Trophoblast cell (in vitro differentiated cells and primary cell): ENCODE measurements at regions not wholly inside any gene's neighbourhood (a gene's known extent, or its start where the extent isn't known, plus 50 kb on each side); places are given as distances from the start of the nearest gene placed in this dataset.
"Not testable (repeated sequence)": the region's sequence is repeated elsewhere in the genome, so short reads cannot be mapped to it uniquely, and the experiment has no call there.

Source experiments
- DNase-seq, 2 donors: peaks; one replicate each; pipeline ENCODE4 v3.0.0-alpha.2; 2016
- H2AFZ ChIP-seq: 2 replicates; pipeline ENCODE4 v1.6.1; 2013; ENCODE audit warnings: low read length, moderate library complexity, mild to moderate bottlenecking; ENCODE audit not compliant: insufficient read depth, poor library complexity
- H2AK5ac ChIP-seq: 2 replicates; pipeline ENCODE4 v1.6.1; 2013; ENCODE audit warnings: mild to moderate bottlenecking, low read length
- H2BK120ac ChIP-seq: 2 replicates; pipeline ENCODE4 v1.6.1; 2013; ENCODE audit warnings: low read length, mild to moderate bottlenecking, moderate library complexity; ENCODE audit not compliant: insufficient read depth, poor library complexity
- H2BK12ac ChIP-seq: 2 replicates; pipeline ENCODE4 v1.6.1; 2013; ENCODE audit warnings: mild to moderate bottlenecking, low read length, moderate library complexity
- H2BK5ac ChIP-seq: 2 replicates; pipeline ENCODE4 v1.6.1; 2013; ENCODE audit warnings: low read length, low read depth, moderate library complexity, mild to moderate bottlenecking; ENCODE audit not compliant: poor library complexity
- H3K14ac ChIP-seq: 2 replicates; pipeline ENCODE4 v1.6.1; 2013; ENCODE audit warnings: mild to moderate bottlenecking, low read length
- H3K18ac ChIP-seq: 2 replicates; pipeline ENCODE4 v1.6.1; 2013; ENCODE audit warnings: mild to moderate bottlenecking, low read length
- H3K23ac ChIP-seq: 2 replicates; pipeline ENCODE4 v1.6.1; 2013; ENCODE audit warnings: low read length
- H3K27ac ChIP-seq: 2 replicates; pipeline ENCODE4 v1.5.1; 2013; ENCODE audit warnings: low read depth, mild to moderate bottlenecking, inconsistent platforms, low read length, moderate library complexity
- H3K27me3 ChIP-seq: 2 replicates; pipeline ENCODE4 v1.6.1; 2013; ENCODE audit warnings: inconsistent platforms, mild to moderate bottlenecking, low read length, moderate library complexity; ENCODE audit not compliant: insufficient read depth
- H3K36me3 ChIP-seq, 2 experiments: 1 replicate in 1 of 2; 2 replicates in 1 of 2; pipeline ENCODE4 v1.6.1; 2013; ENCODE audit warnings: low read length in 2 of 2, mild to moderate bottlenecking in 2 of 2, moderate library complexity in 1 of 2; ENCODE audit not compliant: insufficient read depth in 2 of 2, control insufficient read depth in 1 of 2
- H3K4ac ChIP-seq: 2 replicates; pipeline ENCODE4 v1.6.1; 2013; ENCODE audit warnings: low read depth, mild to moderate bottlenecking, low read length, moderate library complexity
- H3K4me1 ChIP-seq, 2 experiments: 1 replicate in 1 of 2; 2 replicates in 1 of 2; pipeline ENCODE4 v1.6.1; 2013; ENCODE audit warnings: low read length in 2 of 2, mild to moderate bottlenecking in 2 of 2, moderate library complexity in 1 of 2; ENCODE audit not compliant: insufficient read depth in 2 of 2, control insufficient read depth in 1 of 2
- H3K4me2 ChIP-seq: 2 replicates; pipeline ENCODE4 v1.6.1; 2013; ENCODE audit warnings: inconsistent platforms, mild to moderate bottlenecking, low read length, moderate library complexity
- H3K4me3 ChIP-seq: 2 replicates; pipeline ENCODE4 v1.5.1; 2013; ENCODE audit warnings: mild to moderate bottlenecking, low read depth, low read length, inconsistent platforms
- H3K79me1 ChIP-seq: one replicate; pipeline ENCODE4 v1.6.1; 2013; ENCODE audit warnings: low read length
- H3K79me2 ChIP-seq: 2 replicates; pipeline ENCODE4 v1.6.1; 2013; ENCODE audit warnings: low read length, mild to moderate bottlenecking; ENCODE audit not compliant: control insufficient read depth, insufficient read depth, poor library complexity
- H3K9ac ChIP-seq: 2 replicates; pipeline ENCODE4 v1.6.1; 2013; ENCODE audit warnings: mild to moderate bottlenecking, low read length
- H3K9me3 ChIP-seq: 2 replicates; pipeline ENCODE4 v1.6.1; 2013; ENCODE audit warnings: low read depth, mild to moderate bottlenecking, control low read depth, inconsistent platforms, low read length; ENCODE audit not compliant: insufficient read depth
- H4K12ac ChIP-seq: 2 replicates; pipeline ENCODE4 v1.6.1; 2013; ENCODE audit warnings: low read depth, mild to moderate bottlenecking, low read length, moderate library complexity
- H4K8ac ChIP-seq: 2 replicates; pipeline ENCODE4 v1.6.1; 2013; ENCODE audit warnings: low read depth, mild to moderate bottlenecking, low read length, moderate library complexity
- H4K91ac ChIP-seq: one replicate; pipeline ENCODE4 v1.6.1; 2013; ENCODE audit warnings: low read depth, mild to moderate bottlenecking, low read length, moderate library complexity
- WGBS: extraction: QIAGEN DNeasy Blood & Tissue Kit; methylation state at CpG from one replicate; pipeline ENCODE4 v1.1.7; 2013; ENCODE audit warnings: missing lambda C conversion rate; ENCODE audit not compliant: insufficient read length, insufficient coverage; ENCODE audit errors: extremely low coverage; 5-methylcytosine and 5-hydroxymethylcytosine counted together

DNA sequence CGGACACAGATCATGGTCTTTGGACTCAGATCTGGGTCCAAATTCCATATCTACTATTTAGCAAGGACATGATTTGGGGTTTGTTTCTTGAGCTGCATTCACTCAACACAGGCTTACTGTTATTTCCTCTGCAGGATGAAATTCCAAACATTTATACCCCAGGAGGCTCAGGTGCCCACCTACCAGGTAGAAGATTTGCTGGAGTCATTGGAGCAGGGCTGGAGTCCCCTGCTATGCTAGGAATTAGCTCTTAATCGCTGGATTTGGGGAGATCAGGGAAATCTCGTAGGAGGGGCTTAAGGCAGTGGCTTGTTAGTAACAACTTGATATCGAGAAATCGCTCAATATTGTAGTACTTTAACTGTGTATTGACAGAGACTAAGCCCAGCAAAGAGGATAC is 193.0 kb downstream of the IL20RB start:
- H3K36me3 ChIP-seq = no peaks in the 10 kb centered on the region
- no peak overlapping the region for H3K9ac ChIP-seq
- no peak overlapping the region for H2BK120ac ChIP-seq
- no peak overlapping the region for H3K4me2 ChIP-seq
- H4K91ac ChIP-seq = no peak overlapping the region
- H3K9me3 ChIP-seq = no peaks in the 10 kb centered on the region
- H3K14ac ChIP-seq = no peak overlapping the region
- H4K12ac ChIP-seq = no peak overlapping the region
- H2AFZ ChIP-seq = no peak overlapping the region
- H4K8ac ChIP-seq = no peak overlapping the region
- H2AK5ac ChIP-seq = no peak overlapping the region
- H2BK12ac ChIP-seq = no peak overlapping the region
- DNase-seq = no peak
- H2BK5ac ChIP-seq = no peak overlapping the region
- no peak overlapping the region for H3K4me3 ChIP-seq
- H3K23ac ChIP-seq = no peak overlapping the region
- H3K79me1 ChIP-seq = no peaks in the 10 kb centered on the region
- no peak overlapping the region for H3K4ac ChIP-seq
- no peaks in the 10 kb centered on the region for H3K27me3 ChIP-seq
- H3K79me2 ChIP-seq = no peaks in the 10 kb centered on the region
- no peak overlapping the region for H3K27ac ChIP-seq
- no CpG with 5 or more reads among the region's 5 CpGs for WGBS
- no peaks in the 10 kb centered on the region for H3K4me1 ChIP-seq
- H3K18ac ChIP-seq = no peak overlapping the region

DNA sequence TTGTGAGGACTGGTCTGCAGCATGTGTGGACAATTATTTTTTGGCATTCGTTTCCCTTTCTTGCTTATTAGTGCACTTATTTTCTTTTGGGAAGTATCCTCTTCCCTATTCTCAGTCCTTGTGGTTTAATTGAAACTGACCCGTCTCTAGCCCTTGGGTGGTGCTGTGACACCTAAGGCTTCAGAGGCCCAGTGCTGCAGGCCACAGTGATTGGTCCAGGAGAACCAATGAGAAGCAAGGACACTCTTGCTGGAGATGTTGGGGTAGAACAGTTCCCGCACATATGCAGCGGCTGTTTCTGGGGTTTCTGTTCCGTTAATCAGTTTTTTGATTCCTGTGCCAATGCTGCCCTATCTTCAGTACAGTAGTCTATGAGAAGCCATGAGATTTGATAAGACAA is 195.3 kb downstream of the IL20RB start:
- not testable (repeated sequence) for H3K27me3 ChIP-seq, H2BK120ac ChIP-seq, H4K8ac ChIP-seq, H2BK12ac ChIP-seq, H2AK5ac ChIP-seq, H3K79me2 ChIP-seq, H4K12ac ChIP-seq, H3K4ac ChIP-seq, H2BK5ac ChIP-seq, H3K4me3 ChIP-seq, H3K4me1 ChIP-seq, H3K9me3 ChIP-seq, H3K27ac ChIP-seq, H3K79me1 ChIP-seq, H3K36me3 ChIP-seq, H3K9ac ChIP-seq, H3K23ac ChIP-seq, H2AFZ ChIP-seq, H3K14ac ChIP-seq, H4K91ac ChIP-seq, H3K4me2 ChIP-seq, H3K18ac ChIP-seq
- peak in 1 of 2 donors; percentile 27 for DNase-seq
- no CpG with 5 or more reads among the region's 5 CpGs for WGBS

DNA sequence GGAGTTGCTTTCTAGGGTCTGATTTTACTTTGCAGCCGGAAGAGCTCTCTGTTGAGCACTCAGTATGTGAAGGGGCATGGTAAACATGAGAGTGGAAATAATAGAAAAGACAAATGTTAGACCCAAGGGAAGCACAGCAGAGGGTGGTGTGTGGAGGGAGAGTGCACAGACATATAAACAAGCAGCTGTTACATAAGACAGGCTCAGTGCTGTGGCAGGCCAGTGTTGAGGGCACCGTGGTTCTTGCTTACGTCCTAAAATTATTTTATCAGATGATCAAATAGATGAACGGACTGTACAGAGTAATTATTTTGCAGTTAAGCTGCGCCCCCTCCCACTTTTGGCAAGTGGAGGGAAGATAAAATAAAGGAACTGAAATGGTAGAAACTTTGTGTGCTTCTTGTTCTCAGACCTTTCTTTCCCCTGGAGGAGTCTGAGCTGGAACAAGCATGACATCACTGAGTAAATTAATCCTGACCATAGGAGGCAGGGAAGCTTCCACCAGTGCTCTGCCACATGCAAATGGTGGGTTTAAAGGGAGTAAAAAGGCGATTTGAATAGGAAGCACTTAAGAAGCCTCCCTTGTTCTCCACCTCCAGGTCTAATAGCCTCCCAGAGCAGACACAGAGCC is 205.6 kb downstream of the IL20RB start:
- Histone ChIP-seq H3K9ac (no peak overlapping the region), H3K4me2 (peak overlapping the region; percentile 25), H3K9me3 (no peaks in the 10 kb centered on the region), H4K91ac (no peak overlapping the region), H2BK120ac (no peak overlapping the region), H3K79me1 (no peaks in the 10 kb centered on the region), H2BK5ac (no peak overlapping the region), H3K79me2 (no peaks in the 10 kb centered on the region), H3K27me3 (no peaks in the 10 kb centered on the region), H3K4me3 (no peak overlapping the region), H3K36me3 (no peaks in the 10 kb centered on the region), H3K4me1 (peaks cover 0 to 3% of the 10 kb centered on the region in 2 experiments), H2BK12ac (no peak overlapping the region), H3K4ac (no peak overlapping the region), H3K27ac (no peak overlapping the region), H3K23ac (no peak overlapping the region), H3K14ac (no peak overlapping the region), H4K12ac (no peak overlapping the region), H2AK5ac (no peak overlapping the region), H2AFZ (no peak overlapping the region), H3K18ac (no peak overlapping the region), H4K8ac (no peak overlapping the region)
- no peak for DNase-seq
- WGBS = no CpG with 5 or more reads among the region's 6 CpGs

DNA sequence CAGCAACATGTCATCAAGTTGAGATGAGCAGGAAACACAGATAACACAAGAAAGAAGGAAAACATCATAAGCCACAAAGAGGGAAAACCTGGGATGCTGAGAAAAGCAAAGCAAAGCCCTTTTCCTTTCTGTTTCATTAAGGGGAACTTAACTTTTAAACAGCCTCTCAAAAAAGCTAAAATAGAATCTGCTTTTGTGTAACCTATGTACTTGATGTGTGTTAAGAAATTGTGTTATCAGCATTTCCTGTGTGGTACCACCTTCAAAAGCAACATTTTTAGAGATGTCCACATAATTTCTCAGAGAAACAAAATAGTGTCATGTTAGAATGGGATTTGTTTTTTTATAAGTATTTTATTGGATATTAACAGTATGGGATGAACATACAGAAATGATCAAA is 206.2 kb downstream of the IL20RB start:
- Histone ChIP-seq H3K18ac (no peak overlapping the region), H4K12ac (no peak overlapping the region), H4K8ac (no peak overlapping the region), H3K4ac (no peak overlapping the region), H3K27ac (no peak overlapping the region), H3K79me1 (no peaks in the 10 kb centered on the region), H2BK120ac (no peak overlapping the region), H2AK5ac (no peak overlapping the region), H3K4me1 (peaks cover 0 to 3% of the 10 kb centered on the region in 2 experiments), H3K23ac (no peak overlapping the region), H3K36me3 (no peaks in the 10 kb centered on the region), H3K14ac (no peak overlapping the region), H3K4me3 (no peak overlapping the region), H3K9me3 (no peaks in the 10 kb centered on the region), H3K4me2 (peak overlapping the region; percentile 25), H2AFZ (no peak overlapping the region), H4K91ac (no peak overlapping the region), H3K27me3 (no peaks in the 10 kb centered on the region), H2BK12ac (no peak overlapping the region), H3K9ac (no peak overlapping the region), H3K79me2 (no peaks in the 10 kb centered on the region), H2BK5ac (no peak overlapping the region)
- no peak for DNase-seq
